NCI-H82 treated with DMSO at 0.1 percent for 48 hours (cell line): ENCODE measurements at regions not wholly inside any gene's neighbourhood (a gene's known extent, or its start where the extent isn't known, plus 50 kb on each side); places are given as distances from the start of the nearest gene placed in this dataset.
"Not testable (repeated sequence)": the region's sequence is repeated elsewhere in the genome, so short reads cannot be mapped to it uniquely, and the experiment has no call there.

Experiments used
- DNase-seq: peaks from one replicate; lab custom pipeline; 2025; ENCODE audit not compliant: unreplicated experiment; lab: John Stamatoyannopoulos, UW

DNA sequence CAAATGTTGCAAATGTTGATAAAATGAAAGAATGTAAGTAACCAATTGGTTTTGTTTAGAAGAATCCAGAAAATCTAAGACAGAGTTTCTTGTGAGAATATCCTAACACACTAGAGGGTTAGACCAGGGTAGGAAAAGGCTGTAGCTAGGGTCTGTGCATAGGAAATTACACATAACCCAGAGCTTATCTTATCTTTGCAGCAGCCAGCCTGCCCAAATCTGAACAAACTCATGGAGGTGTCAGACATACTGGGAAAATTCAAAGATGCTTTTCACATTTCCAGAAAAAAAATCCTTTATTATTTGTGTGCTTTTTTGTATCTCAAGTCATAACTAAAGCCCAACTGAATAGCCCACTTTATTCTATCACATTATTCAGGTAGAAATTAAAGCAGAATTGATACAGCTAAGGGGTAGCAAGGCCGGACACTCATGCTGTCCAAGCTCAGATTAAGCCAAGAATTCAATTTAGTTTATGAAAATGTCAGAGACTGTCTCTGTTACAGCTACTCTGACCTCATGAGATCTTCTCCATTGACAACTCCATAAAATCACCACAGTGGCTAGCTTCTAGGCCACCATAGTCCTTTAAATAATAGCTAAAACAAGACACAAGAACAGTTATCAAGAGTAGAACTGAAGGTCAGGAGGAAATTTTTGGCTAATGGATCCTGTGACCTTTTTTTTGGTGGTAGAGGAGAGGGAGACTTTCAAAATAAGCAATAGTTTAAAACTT is 169.6 kb upstream of the RASSF8 start:
- DNase-seq: no peak

- no peak for DNase-seq
Measured at GRCh38 chr12:25789541-25789944, 168.9 kb upstream of the RASSF8 start.

- peak; percentile 93 for DNase-seq
Measured at GRCh38 chr12:25792031-25792430, 166.5 kb upstream of the RASSF8 start.

GRCh38 chr12:25793196-25793595 is 165.3 kb upstream of the RASSF8 start:
- no peak for DNase-seq

- no peak for DNase-seq
Measured at GRCh38 chr12:25794571-25794970, 163.9 kb upstream of the RASSF8 start.

GRCh38 chr12:25796523-25797000 is 161.9 kb upstream of the RASSF8 start:
- no peak for DNase-seq

GRCh38 chr12:25797386-25797785 is 161.1 kb upstream of the RASSF8 start:
- DNase-seq: no peak

- no peak for DNase-seq
Measured at GRCh38 chr12:25797949-25798348, 160.5 kb upstream of the RASSF8 start.

GRCh38 chr12:25800101-25800500 is 158.4 kb upstream of the RASSF8 start:
- no peak for DNase-seq

GRCh38 chr12:25801734-25802133 is 156.7 kb upstream of the RASSF8 start:
- no peak for DNase-seq

DNA sequence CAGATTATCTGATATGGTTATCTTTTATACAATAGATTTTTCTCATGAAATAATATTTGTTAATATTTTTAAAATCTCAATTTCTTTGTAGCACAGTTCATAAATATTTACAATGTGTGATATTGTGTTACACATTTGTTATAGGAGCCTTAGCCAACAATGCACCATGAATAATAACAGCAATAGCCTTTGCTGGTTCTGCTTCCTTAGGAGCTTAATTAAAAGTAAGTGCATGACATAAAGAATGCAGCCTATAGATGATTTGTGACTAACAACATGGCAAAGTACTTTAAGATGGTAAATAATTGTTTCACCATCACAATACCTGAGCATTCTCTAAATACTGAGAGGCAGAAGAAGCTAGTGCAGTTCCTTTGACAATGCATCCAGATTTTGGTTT is 156.3 kb upstream of the RASSF8 start:
- no peak for DNase-seq

DNA sequence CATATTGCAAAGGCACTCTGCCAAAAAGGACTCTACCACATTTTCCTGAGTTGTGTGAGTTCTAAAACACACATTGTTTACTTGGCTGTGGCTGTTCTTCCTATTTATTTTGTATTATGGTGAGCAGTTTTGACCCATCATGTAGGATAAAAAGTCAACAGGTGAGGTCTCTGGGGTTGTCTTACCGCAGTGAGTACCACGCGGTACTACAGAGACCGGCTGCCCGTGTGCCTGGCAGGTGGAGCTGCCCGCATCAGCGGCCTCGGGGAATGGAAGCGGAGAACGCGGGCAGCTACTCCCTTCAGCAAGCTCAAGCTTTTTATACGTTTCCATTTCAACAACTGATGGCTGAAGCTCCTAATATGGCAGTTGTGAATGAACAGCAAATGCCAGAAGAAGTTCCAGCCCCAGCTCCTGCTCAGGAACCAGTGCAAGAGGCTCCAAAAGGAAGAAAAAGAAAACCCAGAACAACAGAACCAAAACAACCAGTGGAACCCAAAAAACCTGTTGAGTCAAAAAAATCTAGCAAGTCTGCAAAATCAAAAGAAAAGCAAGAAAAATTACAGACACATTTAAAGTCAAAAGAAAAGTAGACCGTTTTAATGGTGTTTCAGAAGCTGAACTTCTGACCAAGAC is 155.3 kb upstream of the RASSF8 start:
- not testable (repeated sequence) for DNase-seq

- DNase-seq: not testable (repeated sequence)
Measured at GRCh38 chr12:25804286-25804685, 154.2 kb upstream of the RASSF8 start.

GRCh38 chr12:25806271-25806670 is 152.2 kb upstream of the RASSF8 start:
- no peak for DNase-seq

DNA sequence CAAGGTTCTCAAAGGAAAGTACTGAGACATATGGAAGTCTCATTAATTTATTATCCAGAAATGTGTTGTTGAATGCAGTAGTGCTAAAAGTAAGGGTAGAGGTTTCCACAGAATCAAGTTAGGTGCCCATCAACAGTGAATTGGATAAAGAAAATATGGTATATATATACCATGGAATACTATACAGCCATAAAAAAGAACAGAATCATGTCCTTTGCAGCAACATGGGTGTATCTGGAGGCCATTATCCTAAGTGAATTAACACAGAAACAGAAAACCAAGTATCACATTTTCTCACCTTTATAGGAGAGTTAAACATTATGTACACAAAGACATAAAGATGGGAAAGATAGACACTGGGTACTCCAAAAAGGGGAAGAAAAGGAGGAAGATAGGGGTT is 149.9 kb upstream of the RASSF8 start:
- DNase-seq: no peak

DNA sequence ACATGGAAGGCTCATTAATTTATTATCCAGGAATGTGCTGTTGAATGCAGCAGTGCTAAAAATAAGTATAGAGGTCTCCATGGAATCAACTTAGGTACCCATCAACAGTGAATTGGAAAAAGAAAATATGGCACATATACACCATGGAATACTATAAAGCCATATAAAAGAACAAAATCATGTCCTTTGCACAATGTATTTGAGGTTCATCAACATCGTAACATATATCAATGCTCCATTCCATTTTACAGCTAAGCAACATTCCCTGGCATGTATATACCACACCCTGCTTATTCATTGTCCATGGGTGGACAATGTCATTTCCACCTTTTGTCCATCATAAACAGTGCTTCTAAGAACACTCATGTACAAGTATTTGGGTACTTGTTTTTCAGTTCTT is 147.8 kb upstream of the RASSF8 start:
- DNase-seq: no peak

DNA sequence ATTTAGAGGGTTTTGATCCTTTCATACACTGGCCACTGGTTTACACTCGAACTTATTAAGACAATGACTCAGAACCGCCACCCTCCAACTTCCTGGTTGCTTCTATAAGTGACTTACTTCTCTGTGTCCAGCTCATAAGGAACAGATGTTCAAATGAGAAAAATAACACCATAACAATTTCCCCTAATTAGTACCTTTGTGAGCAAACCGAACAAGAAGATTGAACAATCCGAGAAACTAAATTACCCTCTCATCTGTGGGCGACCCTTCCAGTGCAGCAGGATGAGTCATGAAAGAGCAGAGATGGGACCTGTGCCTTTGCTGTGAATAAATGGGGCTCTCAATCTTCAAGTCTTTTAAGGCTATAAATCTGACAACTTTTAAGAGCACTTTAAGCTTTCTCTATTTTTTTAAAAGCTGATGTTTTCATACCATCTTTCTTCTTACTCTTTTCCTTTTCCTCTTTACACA is 146.8 kb upstream of the RASSF8 start:
- no peak for DNase-seq

DNA sequence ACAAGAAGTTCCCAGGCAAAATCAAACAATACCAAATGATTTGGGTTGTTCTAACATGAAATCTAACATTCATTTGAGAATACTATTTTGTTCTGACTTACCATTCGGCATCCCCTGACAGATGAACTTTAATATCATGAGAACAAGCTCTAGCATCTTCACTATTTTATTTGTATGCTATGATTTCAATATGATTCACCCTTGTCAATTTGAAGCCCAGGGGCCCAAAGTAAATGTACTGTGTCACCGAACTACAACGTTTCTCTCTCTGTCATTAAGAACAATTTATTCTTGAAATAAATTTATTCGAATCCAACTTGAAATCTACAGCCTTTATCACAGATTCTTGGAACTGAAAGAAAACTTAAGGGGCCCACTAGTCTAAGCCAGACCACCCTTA is 146.2 kb upstream of the RASSF8 start:
- no peak for DNase-seq

DNA sequence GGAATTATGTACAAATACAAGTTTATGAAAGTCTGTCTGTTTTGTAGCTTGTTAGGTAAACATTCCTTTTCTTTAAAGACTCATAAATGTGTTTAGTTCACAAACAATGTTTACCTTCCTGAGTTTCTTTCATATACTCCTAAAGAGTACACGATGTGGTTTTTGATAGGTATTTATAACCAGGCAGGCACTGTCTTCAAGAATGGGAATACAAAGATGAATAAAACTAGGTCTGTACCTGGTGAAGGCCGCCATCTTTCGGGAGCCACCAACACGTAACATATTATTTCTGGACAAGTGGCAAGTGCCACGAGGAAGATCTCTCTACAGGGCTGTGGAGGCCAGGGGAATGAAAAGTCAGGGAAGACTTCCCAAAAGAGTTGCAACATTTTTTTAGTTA is 144.6 kb upstream of the RASSF8 start:
- DNase-seq: no peak

DNA sequence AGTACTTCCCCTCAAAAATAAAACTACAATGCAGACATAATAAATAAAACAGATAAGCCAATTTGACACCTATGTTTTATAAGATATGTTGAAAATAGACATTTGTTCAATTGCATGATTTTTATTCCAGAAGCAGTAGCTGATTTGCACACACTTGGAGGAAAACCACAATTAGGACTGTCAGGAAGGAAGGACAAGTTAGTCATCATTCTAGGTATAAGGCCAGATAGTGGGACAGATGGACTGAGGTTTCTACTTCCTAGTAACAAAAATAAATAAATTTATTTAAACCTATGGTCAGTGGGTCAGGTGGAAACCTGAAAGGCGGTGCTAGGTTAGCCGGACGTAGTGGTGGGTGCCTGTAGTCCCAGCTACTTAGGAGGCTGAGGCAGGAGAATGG is 141.8 kb upstream of the RASSF8 start:
- DNase-seq: no peak

GRCh38 chr12:25817166-25817565 is 141.3 kb upstream of the RASSF8 start:
- no peak for DNase-seq

DNA sequence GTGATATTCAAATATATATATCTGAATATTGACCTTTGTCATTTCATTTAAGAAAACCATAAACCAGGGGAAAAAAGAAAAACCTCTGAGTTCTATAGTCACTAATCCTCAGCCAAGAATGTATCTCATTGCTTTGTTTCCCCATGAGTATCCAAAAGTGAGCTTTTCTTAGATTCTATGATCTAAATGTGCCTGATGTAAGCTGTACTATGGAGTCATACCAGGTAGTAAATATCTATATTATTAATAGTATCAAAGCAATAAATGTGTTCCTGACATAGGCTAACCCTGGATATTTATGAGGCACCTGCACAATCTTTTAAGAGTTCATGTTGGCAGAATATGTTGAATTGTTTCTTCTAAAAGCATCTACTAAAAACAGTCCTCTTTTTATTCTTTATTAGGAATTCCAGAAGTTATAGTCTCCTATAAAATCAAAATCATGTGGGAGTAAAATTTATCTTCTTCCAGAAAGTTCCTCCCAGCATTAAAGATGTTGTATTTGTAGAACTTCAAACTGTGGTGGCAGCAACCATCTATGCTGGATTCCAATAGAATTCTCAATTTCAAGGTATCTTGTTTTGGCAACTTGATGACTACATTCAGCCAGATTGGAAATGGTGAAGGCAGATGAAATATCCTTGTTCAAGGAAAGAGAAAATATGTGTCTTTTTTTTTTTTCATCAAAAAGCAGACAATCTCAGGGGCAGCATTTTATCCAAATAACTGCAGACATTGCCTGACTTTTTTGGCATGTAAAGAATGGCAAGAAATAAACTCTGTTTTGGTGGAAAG is 139.7 kb upstream of the RASSF8 start:
- no peak for DNase-seq
